Activated naive CD4-positive, alpha-beta T cell treated with Interleukin-2 at 50 U/mL for 16 hours (primary cell): ENCODE measurements at regions not wholly inside any gene's neighbourhood (a gene's known extent, or its start where the extent isn't known, plus 50 kb on each side); places are given as distances from the start of the nearest gene placed in this dataset.

Experiments used
- DNase-seq: peaks from one replicate; pipeline ENCODE4 v3.0.0-alpha.2; 2020

DNA sequence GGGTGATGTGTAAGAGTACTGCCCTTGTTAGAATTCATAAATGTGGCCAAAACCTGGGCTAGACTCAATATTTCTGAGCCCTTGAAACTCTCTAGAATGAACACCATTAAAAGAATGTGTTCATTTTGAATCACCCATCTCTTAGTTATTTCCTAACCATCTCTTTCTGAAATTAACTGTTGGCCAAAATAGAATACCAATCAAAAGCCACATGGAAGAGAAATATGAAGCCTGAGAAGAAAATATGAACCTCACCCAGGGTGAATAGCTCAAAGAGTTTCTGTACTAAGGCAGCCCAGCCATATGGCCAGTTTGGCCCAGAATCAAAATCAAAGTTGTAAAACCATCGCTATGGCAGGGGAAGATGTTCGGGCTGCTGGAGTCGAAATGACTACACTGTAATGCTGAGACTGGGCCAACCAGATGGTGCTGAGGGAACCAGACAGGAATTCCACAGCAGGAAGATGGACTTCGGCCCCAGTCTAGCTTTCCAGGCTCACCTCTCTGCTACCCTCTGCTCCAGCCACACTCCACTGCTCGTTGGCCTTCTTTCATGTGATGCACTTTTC lies 154.3 kb upstream of the ZFHX3 start:
- no peak for DNase-seq

- DNase-seq, result no peak
Measured at GRCh38 chr16:73199214-73199613, 151.3 kb upstream of the ZFHX3 start.

GRCh38 chr16:73198481-73198880 lies 150.6 kb upstream of the ZFHX3 start:
- no peak for DNase-seq

GRCh38 chr16:73197598-73197997 lies 149.7 kb upstream of the ZFHX3 start:
- no peak for DNase-seq

DNA sequence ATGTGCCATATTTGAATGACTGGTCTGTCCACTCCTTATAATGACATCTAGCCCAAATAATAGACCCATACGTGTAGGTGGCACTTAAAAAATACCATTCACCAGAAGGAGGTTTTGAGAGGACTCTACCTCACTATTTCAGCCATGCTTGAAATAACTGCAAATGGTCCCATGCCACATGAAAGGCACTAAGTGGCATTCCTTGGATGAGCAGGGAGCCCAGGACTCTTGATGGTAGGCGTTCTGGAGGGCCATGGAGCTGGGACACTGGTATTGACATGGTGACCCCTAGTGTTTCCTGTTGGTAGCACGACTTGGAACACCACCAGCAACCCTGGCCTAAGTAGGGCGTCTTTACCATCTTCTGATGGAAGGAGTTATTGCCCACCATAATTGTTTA lies 148.7 kb upstream of the ZFHX3 start:
- no peak for DNase-seq

DNA sequence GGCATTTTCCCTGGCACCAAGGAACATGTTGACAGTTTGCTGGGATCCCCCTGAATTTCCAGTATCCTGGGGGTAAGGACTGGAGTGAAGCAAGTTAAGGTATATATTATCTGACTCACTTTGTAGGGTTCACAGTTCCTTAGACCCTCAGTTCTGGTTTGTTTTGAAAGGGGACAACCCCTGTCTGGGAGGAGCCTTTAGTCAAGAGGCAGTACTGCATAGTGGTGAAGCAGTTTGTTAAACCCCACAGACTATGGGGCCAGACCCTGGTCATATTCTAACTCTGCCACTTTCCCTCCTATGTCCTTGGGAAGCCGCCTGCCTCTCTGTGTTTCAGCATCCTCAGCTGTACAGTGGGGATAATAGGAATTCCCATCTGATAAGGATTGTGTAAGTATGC lies 145.5 kb upstream of the ZFHX3 start:
- DNase-seq, result no peak

DNA sequence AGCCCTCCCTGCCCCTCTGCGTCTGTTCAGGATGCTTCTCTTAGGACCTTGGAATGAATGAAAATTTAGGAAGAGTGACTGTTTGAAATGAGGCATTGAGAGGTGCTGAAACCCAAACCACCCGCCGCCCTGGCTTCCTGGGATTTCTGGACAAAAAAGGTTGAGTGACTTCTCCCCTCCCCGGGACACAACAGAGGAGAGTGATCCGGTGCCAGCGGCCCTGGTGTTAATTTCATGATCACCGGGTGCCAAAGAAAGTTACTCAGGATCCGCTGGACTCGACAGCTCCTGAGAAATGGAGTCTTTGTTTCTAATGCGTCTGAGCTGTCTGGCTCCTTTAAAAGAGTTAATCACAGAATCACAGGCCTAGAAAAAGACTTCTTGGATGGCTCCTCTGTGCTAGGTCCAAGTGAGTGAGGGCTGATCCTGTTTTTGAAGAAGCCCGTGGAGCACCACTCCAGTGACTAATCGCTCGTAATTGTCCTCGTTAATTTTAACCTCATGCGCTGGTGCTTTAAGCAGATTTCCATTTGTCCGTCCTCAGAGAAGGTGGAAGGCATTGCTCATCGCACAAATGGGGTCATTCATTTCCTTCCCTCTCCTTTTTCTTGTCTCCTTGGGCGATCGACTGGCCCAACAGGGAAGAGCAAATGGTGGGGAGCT lies 144.4 kb upstream of the ZFHX3 start:
- DNase-seq, result no peak

GRCh38 chr16:73191660-73192046 lies 143.7 kb upstream of the ZFHX3 start:
- DNase-seq, result no peak

GRCh38 chr16:73190688-73191659 lies 143.0 kb upstream of the ZFHX3 start:
- DNase-seq, result no peak

GRCh38 chr16:73190256-73190655 lies 142.3 kb upstream of the ZFHX3 start:
- DNase-seq, result no peak

DNA sequence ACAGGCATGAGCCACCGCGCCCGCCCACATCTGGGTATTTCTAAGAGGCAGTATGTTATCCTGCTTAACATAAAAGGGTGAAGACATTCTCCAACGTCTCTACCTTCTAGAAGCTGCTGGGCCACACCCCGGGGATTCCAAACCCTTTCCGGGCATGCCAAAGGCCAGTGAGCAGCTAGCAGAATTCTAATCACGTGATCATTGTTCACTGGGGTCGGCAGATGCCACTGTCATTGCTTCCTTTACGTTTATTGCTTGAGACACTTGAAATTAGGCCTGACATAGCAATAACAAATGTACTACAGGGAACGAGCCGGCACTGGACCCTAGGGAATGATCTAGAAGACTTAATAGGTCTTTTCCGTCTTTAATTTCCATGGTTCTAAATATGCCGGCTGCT lies 141.2 kb upstream of the ZFHX3 start:
- DNase-seq, result no peak

DNA sequence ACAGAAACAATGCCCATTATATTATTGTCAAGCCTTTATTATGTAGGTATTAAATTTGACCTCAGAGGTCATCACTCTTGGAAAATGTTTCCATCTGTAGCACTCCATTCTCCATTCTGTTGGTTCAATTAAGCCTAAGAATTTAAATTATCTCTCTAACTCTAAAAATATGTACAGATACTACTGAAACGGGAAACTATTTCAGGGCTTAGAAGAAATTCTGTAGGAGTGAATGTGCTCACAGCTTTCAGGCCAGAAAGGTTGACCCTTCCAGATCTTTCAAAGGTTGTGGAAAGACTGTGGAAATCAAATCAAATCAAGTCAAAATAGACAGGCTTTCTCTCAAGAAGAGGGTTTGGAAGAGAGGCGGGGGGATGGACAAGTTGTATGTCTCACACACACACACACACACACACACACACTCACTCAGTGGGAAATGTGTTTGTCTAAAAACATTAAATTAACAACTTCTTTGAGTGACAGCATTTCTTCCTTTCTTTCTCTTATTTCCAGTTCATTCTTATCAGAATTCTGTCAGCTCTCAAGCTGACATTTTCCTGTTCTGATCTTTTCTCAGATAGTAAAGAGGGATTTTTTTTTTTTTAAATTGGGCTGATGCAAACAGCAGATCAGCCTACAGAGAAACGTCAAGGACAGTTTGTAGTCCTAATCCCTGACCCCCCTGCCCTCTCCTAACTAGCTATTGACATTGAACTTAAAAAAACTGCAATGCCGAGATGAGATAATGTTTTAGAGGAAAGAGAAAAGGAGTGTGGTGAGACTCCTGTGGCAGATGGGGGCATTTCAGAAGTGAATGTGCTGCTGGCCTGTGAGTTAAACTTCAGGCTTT lies 139.0 kb upstream of the ZFHX3 start:
- no peak for DNase-seq

DNA sequence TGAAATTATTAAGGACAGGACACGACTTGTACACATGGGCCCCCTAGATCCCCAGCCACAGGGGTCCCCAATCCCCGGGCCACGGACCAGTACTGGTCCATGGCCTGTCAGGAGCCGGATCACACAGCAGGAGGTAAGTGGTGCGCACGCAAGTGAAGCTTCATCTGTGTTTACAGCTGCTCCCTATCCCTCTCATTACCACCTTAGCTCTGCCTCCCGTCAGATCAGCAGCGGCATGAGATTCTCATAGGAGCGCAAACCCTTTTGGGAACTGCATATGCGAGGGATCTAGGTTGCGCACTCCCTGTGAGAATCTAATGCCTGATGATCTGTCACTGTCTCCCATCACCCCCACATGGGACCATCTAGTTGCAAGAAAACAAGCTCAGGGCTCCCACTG lies 137.8 kb upstream of the ZFHX3 start:
- DNase-seq, result no peak

DNA sequence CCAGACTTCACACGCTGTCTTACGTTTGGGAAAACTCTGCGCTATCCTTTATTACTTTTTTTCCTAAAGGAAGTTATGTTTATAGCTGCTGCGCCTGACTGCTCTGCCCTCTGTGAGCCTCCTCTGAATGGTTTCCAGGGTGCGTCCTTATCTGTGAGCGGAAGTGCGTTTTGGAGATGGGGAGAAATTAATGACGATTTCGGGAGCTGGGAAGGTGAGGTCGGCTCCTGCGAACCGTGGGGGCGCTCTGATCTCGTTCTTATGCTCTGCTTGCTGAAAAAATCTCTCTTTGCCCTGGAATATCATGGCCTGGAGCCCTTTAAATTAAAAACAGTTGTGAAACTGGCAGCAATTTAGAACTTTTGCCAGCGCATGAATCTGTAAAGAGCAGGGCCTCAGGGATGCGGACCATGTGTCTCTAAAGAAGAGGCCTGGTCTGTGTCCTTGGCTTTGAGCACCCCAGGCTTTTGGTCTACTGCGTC lies 135.7 kb upstream of the ZFHX3 start:
- no peak for DNase-seq

GRCh38 chr16:73179705-73180331 lies 131.9 kb upstream of the ZFHX3 start:
- DNase-seq, result no peak

GRCh38 chr16:73177729-73178295 lies 129.9 kb upstream of the ZFHX3 start:
- no peak for DNase-seq

DNA sequence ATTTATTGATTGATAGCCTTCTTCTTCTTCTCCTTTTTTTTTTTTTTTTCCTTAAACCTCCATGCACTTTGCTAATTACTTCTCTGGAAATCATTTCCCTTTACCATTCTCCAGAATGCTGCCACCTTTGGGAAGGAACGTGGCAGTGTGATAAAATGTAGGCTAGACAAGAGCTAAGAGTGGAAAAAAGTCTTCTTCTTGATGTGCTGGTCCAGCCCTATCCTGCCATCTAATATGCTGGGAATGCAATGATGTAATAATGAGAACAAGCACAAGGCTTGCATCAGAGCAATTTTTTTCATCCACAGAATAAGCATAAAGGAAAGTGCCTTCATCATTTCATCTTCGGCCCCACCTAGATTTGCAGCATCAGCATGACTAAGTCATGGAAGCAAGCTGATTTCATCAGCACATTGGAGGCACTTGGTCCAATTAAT lies 128.7 kb upstream of the ZFHX3 start:
- DNase-seq, result no peak

GRCh38 chr16:73172973-73173709 lies 125.2 kb upstream of the ZFHX3 start:
- no peak for DNase-seq

GRCh38 chr16:73172241-73172972 lies 124.5 kb upstream of the ZFHX3 start:
- no peak for DNase-seq

GRCh38 chr16:73171901-73172240 lies 123.9 kb upstream of the ZFHX3 start:
- no peak for DNase-seq

GRCh38 chr16:73171380-73171779 lies 123.5 kb upstream of the ZFHX3 start:
- DNase-seq, result no peak
